Sigmoid colon (tissue), 6 donors: ENCODE measurements at regions not wholly inside any gene's neighbourhood (a gene's known extent, or its start where the extent isn't known, plus 50 kb on each side); places are given as distances from the start of the nearest gene placed in this dataset.

Experiments used
- DNase-seq: peaks from one replicate; pipeline ENCODE4 v3.0.0-alpha.2; 2019
- H3K27ac ChIP-seq, 4 donors: fragments of 200-600 bp; sonication (generic); one replicate each; pipeline ENCODE4 v1.5.1; 2016 to 2019; ENCODE audit warnings: mild to moderate bottlenecking in 1 of 4
- H3K27me3 ChIP-seq, 3 donors: fragments of 200-600 bp; sonication (generic); one replicate each; pipeline ENCODE4 v1.5.1; 2019; ENCODE audit warnings: mild to moderate bottlenecking in 1 of 3
- H3K36me3 ChIP-seq, 4 donors: fragments of 200-600 bp; sonication (generic); one replicate each; pipeline ENCODE4 v1.5.1; 2016 to 2019
- H3K4me1 ChIP-seq, 4 donors: fragments of 200-600 bp; sonication (generic); one replicate each; pipeline ENCODE4 v1.5.1; 2017 to 2019
- H3K4me3 ChIP-seq, 4 donors: fragments of 200-600 bp; sonication (generic); one replicate each; pipeline ENCODE4 v1.5.1; 2017 to 2019; ENCODE audit warnings: mild to moderate bottlenecking in 2 of 4, moderate library complexity in 1 of 4
- H3K9me3 ChIP-seq, 4 donors: fragments of 200-600 bp in 3 of 4; sonication (generic) in 3 of 4; one replicate each; pipeline versions ENCODE4 v1.5.1 to v1.6.1; 2013 to 2019
- EP300 ChIP-seq, 4 donors: sonication (generic); formaldehyde crosslinking; IDR thresholded peaks; one replicate each; pipeline ENCODE4 v1.6.1; 2017; ENCODE audit warnings: antibody characterized with exemption in 4 of 4
- POLR2A ChIP-seq, 2 donors: fragments of 450-650 bp; IDR thresholded peaks; one replicate each; pipeline ENCODE4 v1.6.1; 2016; ENCODE audit warnings: antibody characterized with exemption in 2 of 2, mild to moderate bottlenecking in 2 of 2, moderate library complexity in 2 of 2
- POLR2AphosphoS5 ChIP-seq, 4 donors: sonication (generic); formaldehyde crosslinking; IDR thresholded peaks; one replicate each; pipeline ENCODE4 v1.6.1; 2017; ENCODE audit warnings: antibody characterized with exemption in 4 of 4
- WGBS, 2 donors: extraction: QIAGEN DNeasy Blood & Tissue Kit; methylation state at CpG; one replicate each; pipeline ENCODE4 v1.1.7; 2013; 5-methylcytosine and 5-hydroxymethylcytosine counted together
- intact Hi-C: fragments of 100-400 bp; cut with DNase I; formaldehyde crosslinking; loops from one replicate; pipeline ENCODE4 v1.15.1; 2023
- TF ChIP-seq, protein P1 (sequence below), 4 experiments: fragments of 450-650 bp in 3 of 4; fragments of 200-600 bp in 1 of 4; IDR thresholded peaks; one replicate each; pipeline ENCODE4 v1.5.1; 2016 to 2019; ENCODE audit warnings: antibody characterized with exemption in 4 of 4, mild to moderate bottlenecking in 3 of 4, moderate library complexity in 2 of 4
- donor health status: healthy with polysubstance abuse.
- donor health status: healthy.

DNA sequence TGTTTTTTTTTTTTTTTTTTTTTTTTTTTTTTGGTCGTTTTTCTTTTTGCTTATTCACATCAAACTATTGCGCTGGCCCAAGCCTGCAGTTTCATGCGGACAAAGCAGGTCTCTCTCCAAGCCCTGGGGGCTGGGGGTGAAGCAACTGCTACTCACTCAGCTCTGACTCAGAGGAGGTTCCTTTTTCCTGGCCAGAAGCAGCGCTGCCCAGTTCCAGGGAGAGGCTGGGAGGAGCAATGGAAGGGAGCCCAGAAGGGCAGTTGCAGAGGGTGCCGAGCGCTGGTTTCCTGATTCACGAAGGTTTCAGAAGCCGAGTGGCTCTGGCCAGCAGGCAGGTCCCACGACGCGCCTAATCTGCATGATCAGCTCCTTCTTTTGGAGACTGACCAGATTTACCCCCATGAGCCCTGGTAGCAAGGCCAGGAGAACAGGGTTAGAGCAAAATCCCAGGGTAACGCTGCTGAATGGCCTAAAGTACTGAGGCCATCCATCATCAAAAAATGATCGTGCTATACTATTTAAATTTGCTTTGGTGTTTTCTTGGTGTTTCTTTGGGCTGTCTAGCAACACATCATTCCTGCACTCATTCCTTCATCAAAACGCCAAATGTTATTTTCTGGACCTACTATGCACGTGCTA lies 144.7 kb upstream of the SOX9 start:
- peaks cover 0 to 20% (median 7%) of the 10 kb centered on the region in 4 donors for H3K4me1 ChIP-seq
- WGBS, 2 donors: 19 to 46% methylated on average over 15 of the region's 15 CpGs
- H3K9me3 ChIP-seq: no peaks in the 10 kb centered on the region
- H3K36me3 ChIP-seq: no peaks in the 10 kb centered on the region
- DNase-seq: peak; percentile 89
- intact Hi-C loops: no loop called here
- no peaks in the 10 kb centered on the region for H3K27me3 ChIP-seq
- peak overlapping the region in 2 of 4 donors; percentile 43 to 47 for H3K4me3 ChIP-seq
- H3K27ac ChIP-seq: peak overlapping the region; percentile 76 to 86 (median 80)
- TF ChIP-seq EP300 (IDR thresholded peaks at IDR 0.05) (no peak), POLR2AphosphoS5 (IDR thresholded peaks at IDR 0.05) (peak in 2 of 4 donors; percentile 6 to 59), POLR2A (IDR thresholded peaks at IDR 0.05) (no peak)

DNA sequence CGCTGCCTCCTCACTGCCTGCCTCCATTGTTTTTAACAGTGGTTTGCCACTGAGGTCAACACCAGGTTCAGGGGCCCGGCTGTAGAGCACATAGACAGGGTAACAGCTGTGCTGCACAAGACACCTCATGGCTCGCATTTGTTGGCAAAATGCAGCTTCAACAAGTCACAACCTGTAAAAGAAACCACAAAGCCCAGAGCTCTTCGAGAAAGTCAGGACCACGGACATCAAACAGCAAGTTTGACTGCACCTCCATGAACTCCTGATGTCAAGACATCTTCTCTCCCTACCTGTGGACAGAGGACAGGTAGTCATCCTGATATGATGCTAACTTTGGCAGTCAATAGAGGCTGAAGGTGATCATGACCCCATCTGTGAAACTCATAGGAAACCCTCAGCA lies 142.4 kb upstream of the SOX9 start:
- Histone ChIP-seq H3K27ac (no peak overlapping the region), H3K36me3 (no peaks in the 10 kb centered on the region), H3K9me3 (no peaks in the 10 kb centered on the region), H3K27me3 (no peaks in the 10 kb centered on the region), H3K4me3 (no peak overlapping the region), H3K4me1 (peaks cover 0 to 20% (median 7%) of the 10 kb centered on the region in 4 donors)
- WGBS, 2 donors: 65 to 76% methylated on average over 5 of the region's 5 CpGs
- DNase-seq: no peak
- intact Hi-C loops: no loop called here
- TF ChIP-seq EP300 (IDR thresholded peaks at IDR 0.05) (no peak), POLR2AphosphoS5 (IDR thresholded peaks at IDR 0.05) (no peak), POLR2A (IDR thresholded peaks at IDR 0.05) (no peak)
- TF ChIP-seq, protein P1, sequence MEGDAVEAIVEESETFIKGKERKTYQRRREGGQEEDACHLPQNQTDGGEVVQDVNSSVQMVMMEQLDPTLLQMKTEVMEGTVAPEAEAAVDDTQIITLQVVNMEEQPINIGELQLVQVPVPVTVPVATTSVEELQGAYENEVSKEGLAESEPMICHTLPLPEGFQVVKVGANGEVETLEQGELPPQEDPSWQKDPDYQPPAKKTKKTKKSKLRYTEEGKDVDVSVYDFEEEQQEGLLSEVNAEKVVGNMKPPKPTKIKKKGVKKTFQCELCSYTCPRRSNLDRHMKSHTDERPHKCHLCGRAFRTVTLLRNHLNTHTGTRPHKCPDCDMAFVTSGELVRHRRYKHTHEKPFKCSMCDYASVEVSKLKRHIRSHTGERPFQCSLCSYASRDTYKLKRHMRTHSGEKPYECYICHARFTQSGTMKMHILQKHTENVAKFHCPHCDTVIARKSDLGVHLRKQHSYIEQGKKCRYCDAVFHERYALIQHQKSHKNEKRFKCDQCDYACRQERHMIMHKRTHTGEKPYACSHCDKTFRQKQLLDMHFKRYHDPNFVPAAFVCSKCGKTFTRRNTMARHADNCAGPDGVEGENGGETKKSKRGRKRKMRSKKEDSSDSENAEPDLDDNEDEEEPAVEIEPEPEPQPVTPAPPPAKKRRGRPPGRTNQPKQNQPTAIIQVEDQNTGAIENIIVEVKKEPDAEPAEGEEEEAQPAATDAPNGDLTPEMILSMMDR (IDR thresholded peaks at IDR 0.05): no peak

DNA sequence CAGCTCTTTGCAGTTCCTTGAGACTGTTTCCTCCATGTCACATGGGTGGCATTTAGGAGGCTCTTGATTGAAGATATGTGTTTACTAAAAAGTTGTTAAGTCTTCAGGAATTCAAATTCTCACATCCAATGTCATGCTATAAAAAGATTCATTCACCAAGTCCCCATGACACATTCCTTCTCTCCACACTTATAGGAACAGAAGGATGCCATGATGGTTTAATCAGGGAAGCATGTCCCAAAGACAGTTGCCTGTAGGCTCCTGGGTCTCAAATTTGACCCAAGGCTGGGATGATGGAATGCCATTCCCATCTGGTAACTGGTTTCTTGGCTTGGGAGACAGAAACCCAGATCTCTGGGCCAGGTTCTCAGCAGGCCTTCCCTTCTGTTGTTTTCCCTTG lies 140.6 kb upstream of the SOX9 start:
- no peak for DNase-seq
- intact Hi-C loops: no loop called here
- H3K27ac ChIP-seq: no peak overlapping the region

DNA sequence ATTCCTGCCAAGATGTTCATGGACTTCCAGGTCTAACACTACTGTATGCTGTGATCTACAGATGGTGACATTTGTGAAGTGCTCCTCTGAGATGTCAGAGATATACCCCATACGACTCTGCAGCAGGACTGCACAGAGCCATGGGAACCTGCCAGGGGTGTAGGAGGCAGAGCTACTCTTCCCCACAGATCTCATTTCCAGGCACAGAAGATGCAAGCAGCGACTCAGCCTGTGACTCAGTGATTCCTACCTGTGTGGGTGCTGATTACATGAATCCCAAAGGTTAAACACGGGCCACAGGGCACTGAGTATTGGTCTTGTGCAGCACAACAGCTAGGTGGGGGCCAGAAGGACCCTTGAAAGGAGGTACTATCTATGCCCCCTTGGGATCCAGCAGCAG lies 137.0 kb upstream of the SOX9 start:
- Histone ChIP-seq H3K27ac (no peak overlapping the region), H3K9me3 (no peaks in the 10 kb centered on the region), H3K4me1 (no peaks in the 10 kb centered on the region), H3K36me3 (no peaks in the 10 kb centered on the region), H3K27me3 (no peaks in the 10 kb centered on the region), H3K4me3 (no peak overlapping the region)
- TF ChIP-seq POLR2A (IDR thresholded peaks at IDR 0.05) (no peak), EP300 (IDR thresholded peaks at IDR 0.05) (no peak), POLR2AphosphoS5 (IDR thresholded peaks at IDR 0.05) (no peak)
- TF ChIP-seq, protein P1 (IDR thresholded peaks at IDR 0.05): no peak
- no peak for DNase-seq
- WGBS, 2 donors: 82 to 83% methylated on average over 3 of the region's 3 CpGs
- intact Hi-C loops: no loop called here

More for the DNA sequence above, 140.6 kb upstream of the SOX9 start:
- Histone ChIP-seq H3K36me3 (no peaks in the 10 kb centered on the region), H3K27me3 (no peaks in the 10 kb centered on the region), H3K9me3 (no peaks in the 10 kb centered on the region), H3K4me3 (no peak overlapping the region), H3K4me1 (peaks cover 0 to 12% (median 3%) of the 10 kb centered on the region in 4 donors)
- TF ChIP-seq EP300 (IDR thresholded peaks at IDR 0.05): no peak
- TF ChIP-seq POLR2A (IDR thresholded peaks at IDR 0.05): no peak
- TF ChIP-seq POLR2AphosphoS5 (IDR thresholded peaks at IDR 0.05): no peak
- TF ChIP-seq, protein P1 (IDR thresholded peaks at IDR 0.05): no peak

DNA sequence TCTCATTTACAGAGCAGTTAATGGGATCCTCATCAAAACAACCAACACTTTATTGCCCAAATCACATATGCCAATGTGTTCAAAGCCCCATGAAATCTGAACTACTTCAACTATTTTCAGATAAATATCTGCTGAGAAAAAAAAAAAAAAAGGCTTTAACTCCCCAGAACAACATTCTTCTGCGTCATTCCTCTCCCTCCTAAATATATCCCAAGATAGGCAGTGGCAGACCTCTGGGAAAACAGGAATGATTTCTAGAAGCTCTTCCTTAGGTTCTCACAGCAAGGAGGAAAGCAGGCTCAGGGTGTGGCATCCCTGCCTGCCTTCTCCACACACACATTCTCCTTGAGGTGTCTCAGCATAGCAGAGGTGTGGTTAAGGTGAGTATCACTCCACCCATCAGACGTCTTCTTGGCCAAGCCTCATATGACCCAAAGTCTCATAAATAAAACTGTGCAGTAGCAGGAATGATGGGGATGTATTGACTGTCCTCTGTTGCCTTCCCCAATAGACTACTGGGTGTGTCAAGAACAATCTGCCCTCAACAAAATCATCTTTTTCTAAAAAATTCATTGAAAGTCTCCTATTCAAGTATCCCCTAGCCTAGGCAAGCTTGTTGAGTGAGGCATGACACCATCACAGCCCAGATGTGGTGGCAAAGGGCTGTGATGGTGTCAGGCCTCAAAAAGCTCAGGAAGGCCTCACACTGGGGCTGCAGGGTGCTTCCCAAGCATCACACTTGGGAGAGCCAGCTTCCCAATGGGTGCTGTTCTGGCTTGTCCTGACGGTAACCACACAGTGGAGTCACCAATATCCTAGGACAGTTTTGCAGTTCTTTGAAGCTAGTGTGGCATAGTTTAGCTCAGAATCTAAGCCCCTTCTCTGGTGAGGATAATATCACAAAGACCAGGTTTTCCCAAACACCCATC lies 135.4 kb upstream of the SOX9 start:
- no peaks in the 10 kb centered on the region for H3K36me3 ChIP-seq
- no peaks in the 10 kb centered on the region for H3K9me3 ChIP-seq
- WGBS, 2 donors: 45 to 78% methylated on average over 3 of the region's 3 CpGs
- TF ChIP-seq EP300 (IDR thresholded peaks at IDR 0.05) (no peak), POLR2AphosphoS5 (IDR thresholded peaks at IDR 0.05) (no peak)
- TF ChIP-seq, protein P1 (IDR thresholded peaks at IDR 0.05): no peak
- H3K27ac ChIP-seq: no peak overlapping the region
- intact Hi-C loops: no loop called here
- no peak overlapping the region for H3K4me3 ChIP-seq
- DNase-seq: no peak
- H3K27me3 ChIP-seq: no peaks in the 10 kb centered on the region
- no peaks in the 10 kb centered on the region for H3K4me1 ChIP-seq
